HuH-7 (cell line): ENCODE measurements at regions not wholly inside any gene's neighbourhood (a gene's known extent, or its start where the extent isn't known, plus 50 kb on each side); places are given as distances from the start of the nearest gene placed in this dataset.

Experiments
- DNase-seq: peaks from one replicate; pipeline ENCODE4 v3.0.0; 2011; ENCODE audit warnings: low spot score

DNA sequence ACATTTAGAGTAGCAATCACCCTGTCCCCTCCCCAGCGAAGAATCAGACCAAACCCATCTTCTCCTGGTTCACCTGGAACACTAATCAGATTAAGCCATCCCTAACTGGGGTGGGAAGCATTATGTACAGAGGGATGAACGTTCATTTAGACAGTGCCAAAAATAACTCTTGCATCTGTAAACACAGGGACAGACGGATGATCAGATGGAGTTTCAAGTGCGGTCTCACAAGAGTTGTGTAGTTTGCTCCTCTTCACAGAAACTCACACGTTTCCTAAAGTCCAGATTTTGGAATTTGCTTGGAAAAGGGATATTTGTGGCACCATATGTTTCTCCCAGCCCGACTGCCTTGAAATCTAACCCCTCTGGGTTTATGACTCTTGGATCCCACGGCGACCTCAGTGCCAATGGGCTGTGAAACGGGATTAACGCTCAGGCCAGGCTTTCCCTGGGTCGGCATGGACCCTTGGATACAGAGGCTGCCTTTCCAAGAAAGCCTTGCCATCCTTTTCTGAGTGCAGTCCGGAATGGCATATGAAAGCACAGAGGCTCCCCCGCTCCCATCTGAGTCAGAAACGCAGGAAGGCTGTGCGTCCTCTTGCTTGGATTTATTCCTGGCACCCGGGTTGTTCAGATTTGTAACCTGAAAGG is 293.2 kb upstream of the HABP2 start:
- no peak for DNase-seq

DNA sequence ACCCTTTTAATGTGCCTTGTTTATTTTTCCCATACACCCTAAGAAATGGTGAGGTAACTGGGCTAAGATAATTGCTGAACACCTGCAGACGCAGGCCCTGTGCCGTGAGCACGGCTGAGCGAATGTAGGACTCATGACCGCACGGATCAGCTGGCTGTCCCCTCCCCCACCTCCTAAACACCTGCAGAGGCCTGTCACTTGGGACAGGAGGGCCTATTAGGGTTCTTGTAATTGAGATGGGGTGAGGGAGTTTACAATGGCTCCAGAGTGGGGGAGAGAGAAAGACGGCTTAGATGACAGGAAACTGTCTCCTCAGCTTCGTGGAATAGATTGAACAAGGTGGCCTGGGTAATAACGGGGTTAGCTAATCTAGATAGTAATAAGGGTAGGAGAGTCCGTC is 291.7 kb upstream of the HABP2 start:
- DNase-seq, result no peak

- no peak for DNase-seq
Observed at GRCh38 chr10:113261611-113262091, 291.2 kb upstream of the HABP2 start.

DNA sequence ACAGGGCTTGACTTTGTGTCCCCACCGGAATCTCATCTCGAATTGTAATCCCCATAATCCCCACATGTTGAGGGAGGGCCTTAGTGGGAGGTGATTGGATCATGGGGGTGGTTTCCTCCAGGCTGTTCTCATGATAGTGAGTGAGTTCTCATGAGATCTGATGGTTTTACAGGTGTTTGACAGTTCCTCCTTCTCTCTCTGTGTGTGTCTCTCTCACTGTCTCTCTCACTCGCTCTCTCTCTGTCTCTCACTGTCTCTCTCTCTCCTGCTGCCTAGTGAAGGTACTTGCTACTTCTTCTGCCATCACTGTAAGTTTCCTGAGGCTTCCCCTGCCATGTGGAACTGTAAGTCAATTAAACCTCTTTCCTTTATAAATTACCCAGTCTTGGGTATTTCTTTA is 289.8 kb upstream of the HABP2 start:
- no peak for DNase-seq

DNA sequence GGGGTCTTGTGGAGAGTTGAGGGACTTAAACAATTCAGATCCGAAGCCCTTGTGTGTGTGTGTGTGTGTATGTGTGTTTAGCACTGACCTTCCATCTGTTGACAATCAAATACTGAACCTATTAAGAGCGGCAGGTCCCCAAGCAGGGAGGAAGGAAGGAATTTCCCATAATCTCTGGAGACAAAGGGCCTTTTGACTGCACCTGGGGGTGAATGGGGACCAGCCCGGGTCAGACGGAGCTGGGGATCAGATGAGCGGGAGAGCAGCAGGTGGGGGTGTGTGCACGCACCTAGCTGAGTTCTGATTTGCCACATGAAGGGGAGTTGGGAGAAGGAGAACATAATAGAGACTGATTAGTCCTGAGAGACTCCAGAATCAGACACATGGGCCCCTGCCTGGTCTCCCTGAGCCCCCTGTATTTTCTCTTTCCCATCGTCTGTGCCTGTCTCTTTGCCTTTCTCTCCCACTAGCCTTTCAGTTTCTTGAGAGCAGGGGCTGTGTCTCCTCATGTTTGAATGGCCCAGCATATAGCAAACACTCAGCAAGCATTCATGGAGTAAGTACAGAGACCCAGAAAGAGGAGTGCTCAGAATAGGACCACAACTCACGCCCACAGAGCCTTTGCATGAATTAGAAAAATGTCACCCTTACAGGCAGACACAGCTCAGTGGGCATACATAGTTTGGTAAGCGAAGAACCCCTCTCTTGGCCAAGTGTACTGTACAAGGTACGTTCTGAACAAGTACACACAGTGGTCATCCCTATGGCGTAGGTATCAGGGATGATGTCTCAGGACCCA is 288.3 kb upstream of the HABP2 start:
- DNase-seq, result peak; percentile 25

DNA sequence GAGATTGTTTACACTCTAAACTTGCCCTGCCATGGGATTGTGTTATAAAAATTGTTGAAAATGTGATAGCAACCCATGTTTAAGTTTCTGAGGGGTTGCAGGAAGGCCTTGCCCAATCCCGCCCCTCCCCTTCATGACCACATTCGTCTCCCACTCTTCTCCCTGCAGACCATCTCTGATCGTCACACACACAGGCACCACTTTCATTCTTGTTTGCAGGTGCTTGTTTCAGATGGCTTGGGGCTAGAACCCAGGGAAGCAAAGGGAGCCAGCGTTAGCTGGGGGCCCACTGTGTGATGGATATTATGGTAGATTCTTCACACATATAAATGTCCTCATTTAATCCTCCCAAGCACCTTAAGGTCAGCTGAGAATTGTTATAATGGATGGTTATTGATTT is 286.7 kb upstream of the HABP2 start:
- DNase-seq, result no peak

DNA sequence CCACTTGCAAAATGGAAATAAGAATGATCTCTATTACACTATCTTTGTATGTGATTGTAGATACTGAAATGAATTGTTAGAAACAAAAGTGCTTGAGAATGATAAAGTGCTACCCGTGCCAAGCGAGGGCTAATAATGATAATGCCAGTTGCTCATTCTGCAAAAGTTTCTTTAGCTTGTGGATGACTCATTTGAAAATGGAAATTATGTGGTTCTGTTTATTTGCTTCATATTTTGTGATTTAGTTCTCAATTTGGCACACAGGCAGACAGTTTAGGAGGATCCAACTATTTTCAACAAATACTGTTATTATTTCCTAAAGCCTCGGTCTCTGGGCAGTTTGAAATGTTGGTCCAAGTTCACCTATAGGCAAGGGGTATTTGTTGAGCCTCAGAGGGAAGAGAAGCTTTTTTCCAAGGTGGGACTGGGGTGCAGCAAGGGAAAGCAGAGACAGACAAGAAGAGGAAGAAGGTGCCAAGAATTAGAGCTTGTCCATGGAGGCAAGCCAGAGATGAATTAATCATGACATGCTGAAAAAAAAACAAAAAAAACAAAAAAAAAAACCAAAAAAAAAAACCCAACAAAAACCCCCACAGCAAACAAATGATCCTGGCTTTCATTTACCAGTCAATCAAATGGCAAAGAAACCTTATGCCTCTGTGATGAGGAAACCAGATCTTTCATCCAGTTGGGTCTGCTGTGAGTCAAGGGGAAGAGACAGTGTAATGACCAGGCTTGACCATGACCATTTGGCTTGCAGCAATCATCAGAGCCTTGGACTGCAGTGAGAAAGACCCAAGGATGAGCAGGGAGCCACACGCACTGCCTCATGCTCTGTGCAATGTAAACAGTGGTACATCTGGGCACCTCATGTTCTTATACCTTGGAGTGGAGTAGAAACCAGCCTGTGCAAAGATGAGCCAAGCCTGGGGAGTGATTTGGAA is 285.0 kb upstream of the HABP2 start:
- no peak for DNase-seq

DNA sequence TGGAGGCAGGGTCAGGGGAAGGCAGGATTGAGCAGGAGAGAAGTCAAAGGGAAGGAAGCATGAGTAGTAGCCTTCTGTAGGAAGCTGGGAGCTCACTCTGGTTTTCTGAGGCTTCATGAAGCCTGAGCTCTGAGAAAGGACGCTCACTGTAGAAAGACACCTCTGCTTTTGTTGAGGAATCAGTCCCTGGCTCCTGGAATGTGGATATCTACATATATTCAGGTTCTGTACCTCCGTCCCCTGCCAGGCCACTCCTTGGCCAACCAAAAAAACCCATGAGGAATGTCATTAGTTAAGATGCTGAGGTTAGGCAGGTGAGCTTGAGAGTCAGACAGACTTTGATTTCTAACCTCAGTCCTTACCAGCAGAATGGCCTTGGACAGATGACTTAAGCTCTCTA is 283.5 kb upstream of the HABP2 start:
- DNase-seq, result no peak

- DNase-seq, result no peak
Observed at GRCh38 chr10:113272511-113272910, 280.3 kb upstream of the HABP2 start.

DNA sequence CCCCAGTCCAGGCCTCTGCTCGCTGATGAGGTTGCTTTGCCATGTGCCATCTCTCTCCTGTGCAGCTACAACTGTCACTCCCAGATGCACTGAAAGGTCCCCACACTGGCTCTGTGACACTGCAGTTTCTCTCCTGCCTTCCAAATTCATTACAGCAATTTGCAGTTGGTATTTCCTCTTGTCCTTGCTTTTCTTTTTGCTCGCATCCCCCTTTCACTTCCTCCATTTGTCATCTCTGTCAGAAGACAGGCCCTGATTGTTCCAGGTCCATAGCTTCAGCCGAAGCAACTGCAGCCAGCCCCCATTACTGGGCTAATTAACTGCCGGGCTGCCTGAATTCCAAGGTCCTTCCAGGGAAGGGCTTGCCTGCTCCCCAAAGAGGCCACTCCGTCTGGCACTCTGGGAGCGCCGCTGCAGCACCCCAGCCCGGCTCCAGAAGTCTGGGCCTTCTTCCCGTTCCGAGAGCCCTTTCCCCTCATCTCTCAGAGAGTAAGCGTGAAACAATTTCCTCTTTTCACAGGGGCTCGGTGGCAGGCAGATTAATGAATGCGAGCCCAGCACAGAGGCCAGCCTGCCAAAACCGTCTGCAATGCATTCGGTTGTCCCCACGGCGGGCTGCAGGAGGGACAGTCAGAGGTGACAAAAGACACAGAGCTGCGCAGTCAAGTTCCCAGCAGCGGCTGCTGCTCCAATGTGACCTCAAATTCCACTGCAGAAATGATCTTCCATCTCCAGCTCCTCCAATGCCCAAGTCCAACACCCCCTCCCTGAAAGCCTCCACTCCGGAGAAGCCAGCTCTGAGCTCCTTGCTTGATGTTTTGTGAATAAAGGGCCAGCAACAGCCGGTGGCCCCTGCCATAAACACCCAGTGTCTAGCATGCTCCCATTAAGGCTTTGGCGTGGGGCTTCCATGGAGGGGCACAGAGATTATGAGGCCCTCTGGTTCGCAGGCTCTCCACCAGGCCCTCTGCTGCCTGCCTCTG is 279.4 kb upstream of the HABP2 start:
- no peak for DNase-seq

- no peak for DNase-seq
Observed at GRCh38 chr10:113274176-113274829, 278.6 kb upstream of the HABP2 start.

GRCh38 chr10:113278221-113278620 is 274.6 kb upstream of the HABP2 start:
- no peak for DNase-seq

DNA sequence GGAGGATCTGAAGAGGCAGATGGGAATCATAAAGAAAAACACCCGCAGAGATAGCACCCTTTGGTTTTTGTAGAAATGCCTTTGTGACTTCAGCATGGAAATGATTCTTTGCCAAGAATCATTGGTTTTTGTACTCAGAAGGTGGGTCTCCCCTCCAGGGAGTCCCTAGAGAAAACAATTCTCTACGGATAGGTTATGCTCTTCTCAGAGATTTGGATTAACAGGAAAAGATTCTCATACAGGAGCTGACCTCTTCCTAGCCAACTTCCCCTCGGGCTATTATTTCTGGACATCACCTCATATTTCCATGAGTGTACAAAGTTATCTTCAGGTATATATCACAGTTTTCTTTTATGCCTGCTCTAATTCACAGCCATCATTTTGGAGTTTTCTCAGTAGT is 274.2 kb upstream of the HABP2 start:
- DNase-seq, result no peak

GRCh38 chr10:113279262-113279661 is 273.6 kb upstream of the HABP2 start:
- DNase-seq, result no peak

- DNase-seq, result no peak
Observed at GRCh38 chr10:113282564-113282963, 270.3 kb upstream of the HABP2 start.

- DNase-seq, result peak; percentile 57
Observed at GRCh38 chr10:113283189-113283588, 269.7 kb upstream of the HABP2 start.

DNA sequence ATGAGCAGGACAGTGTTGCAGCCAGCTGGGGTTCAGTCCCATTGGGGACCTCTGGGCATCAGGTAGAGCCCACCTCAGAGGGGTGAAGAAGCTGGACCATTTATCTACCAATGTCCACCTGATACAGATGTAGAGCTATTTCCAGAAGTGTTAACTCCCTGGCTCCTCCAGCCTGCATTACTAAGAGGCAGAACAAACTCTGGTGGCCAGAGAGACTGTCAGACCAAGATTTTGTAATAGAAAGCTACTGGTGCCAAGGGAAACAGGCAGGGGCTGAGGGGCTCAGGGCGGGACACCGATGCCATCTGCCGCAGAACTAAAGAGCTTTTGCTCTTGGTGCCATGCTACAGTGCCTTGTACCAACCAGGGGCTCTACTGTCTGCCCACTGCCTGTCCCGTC is 268.2 kb upstream of the HABP2 start:
- DNase-seq, result no peak

- no peak for DNase-seq
Observed at GRCh38 chr10:113285305-113285704, 267.5 kb upstream of the HABP2 start.

GRCh38 chr10:113287592-113287991 is 265.3 kb upstream of the HABP2 start:
- no peak for DNase-seq

- no peak for DNase-seq
Observed at GRCh38 chr10:113290137-113290536, 262.7 kb upstream of the HABP2 start.

DNA sequence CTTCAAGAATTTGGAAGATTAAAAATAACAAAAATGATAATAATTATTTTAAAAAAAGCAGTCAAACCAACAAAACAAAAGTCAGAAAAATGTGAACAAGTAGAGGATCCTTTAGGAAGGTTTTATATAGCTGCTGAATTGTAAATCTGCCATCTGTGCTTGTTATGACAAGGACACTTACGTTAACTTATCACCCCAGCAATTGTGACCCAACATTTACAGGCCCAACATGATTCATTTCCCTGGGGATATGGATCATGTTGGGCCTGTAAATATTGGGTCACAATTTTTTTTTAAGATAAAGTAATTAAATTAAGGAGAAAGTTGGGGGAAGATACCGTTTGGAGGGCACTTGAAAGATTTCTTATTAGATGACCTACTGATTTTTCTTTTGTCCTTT is 261.4 kb upstream of the HABP2 start:
- DNase-seq, result no peak
